Stimulated activated CD4-positive, alpha-beta T cell treated with anti-CD3 and anti-CD28 coated beads, Interleukin-12 subunit alpha, Interleukin-12 subunit beta, amount 100 ng/mL, for 48 hours (primary cell): ENCODE measurements at regions not wholly inside any gene's neighbourhood (a gene's known extent, or its start where the extent isn't known, plus 50 kb on each side); places are given as distances from the start of the nearest gene placed in this dataset.

Experiments
- DNase-seq, 3 donors: peaks; one replicate each; pipeline ENCODE4 v3.0.0-alpha.2; 2020; ENCODE audit warnings: low read depth in 2 of 3, low spot score in 1 of 3

DNA sequence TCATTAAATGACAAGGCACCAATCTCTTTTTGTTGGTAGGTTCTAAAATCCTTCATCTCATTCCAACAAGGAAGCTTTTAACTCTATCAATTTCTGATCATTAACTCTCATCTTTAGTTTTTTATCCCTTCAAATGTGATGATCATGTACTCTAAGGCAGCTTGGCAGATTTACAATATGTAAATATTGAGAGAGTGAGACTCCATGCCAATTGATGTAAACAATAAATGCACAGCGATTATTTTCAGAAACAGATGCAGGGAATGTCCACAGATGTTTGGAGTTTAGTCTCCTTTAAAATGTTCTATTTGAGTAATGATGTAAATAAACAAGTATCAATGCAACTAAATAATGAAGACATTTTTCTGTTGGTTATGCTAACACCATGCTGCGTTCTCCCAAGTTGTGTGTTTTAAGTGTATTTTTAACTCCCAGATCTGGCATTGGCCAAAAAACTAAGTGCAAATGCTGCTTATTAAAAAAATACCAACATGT lies 213.8 kb downstream of the AHR start:
- no peak for DNase-seq

GRCh38 chr7:17516771-17517170 lies 218.3 kb downstream of the AHR start:
- DNase-seq, result no peak

DNA sequence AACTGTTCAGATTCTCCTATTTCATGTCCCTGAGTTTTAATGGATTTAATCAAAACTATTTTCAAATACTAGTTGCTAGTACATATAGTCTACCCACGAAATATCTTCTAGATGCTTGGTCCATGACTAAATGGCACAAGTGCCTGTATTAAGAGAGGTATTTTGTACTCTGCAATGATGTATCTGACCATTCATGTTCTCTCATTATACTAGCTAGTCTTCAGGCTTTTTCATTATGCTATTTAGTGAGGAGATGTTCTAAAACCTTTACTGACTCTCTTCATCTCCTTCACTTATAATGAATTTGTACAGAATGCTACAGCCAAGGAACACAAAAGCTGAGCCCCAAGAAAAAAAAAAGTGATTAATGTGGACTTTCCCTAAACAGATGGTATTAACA lies 222.5 kb downstream of the AHR start:
- DNase-seq, result no peak

GRCh38 chr7:17521437-17521836 lies 223.0 kb downstream of the AHR start:
- DNase-seq, result no peak

DNA sequence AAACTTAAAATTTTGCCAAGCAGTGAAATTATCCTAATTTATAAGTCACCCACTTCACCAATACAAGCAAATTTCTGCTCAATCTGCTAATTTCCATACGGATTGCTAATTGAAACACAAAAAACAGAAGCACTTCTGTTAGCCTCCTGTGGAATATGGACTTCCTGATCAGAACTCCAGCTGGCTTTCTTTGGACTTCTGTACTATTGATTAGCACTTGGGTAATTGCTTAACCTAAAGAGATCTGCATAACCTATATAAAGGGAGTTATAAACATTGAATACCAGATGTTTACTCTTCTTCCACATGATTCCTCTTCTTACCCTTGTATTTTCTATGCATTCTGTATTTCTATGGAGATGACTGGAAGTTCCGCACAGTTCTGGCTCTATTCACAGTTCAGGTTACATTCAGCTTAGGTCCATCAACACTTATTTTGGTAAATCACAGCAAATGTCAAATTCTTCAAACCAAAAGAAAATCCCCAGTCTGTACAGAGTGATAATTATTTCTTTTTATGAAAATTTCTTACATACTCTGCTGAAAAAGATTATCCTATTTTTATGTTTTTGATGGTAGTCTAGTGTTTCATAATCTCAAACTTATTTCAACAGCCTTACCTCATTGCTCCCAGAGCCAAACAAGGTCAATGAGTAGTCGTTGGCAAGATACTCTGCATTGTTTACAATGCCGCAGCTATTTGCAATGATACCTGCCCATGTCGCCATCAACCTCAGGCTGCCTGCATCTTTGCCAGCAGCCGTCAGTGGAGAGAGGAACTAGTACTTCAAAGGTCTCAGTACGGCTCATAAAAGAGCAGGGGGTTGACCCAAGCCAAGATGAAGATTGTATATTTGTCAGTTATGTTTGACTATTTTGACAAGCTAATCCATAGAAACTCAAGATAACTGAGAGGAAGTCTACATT lies 225.6 kb downstream of the AHR start:
- DNase-seq, result no peak

- no peak for DNase-seq
These were observed 226.3 kb downstream of the AHR start for GRCh38 chr7:17524746-17525145.

DNA sequence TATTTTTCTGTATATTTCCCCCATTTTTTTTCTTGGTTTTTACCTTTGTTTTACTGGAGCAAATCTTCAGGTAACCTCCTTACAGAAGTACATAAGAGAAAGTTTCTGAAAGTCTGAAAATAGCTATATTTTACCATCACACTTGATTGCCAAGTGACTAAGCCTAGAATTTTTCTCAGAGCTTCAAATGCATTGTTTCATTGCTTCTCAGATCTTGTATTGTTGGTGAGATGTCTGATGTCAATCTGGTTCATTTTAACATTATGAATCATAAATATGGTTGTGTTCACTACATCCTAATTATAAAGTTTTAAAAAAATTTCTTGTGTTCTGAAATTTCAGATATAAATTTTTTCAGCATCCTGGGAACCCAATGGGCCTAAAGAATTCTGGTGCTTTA lies 228.2 kb downstream of the AHR start:
- DNase-seq, result no peak

DNA sequence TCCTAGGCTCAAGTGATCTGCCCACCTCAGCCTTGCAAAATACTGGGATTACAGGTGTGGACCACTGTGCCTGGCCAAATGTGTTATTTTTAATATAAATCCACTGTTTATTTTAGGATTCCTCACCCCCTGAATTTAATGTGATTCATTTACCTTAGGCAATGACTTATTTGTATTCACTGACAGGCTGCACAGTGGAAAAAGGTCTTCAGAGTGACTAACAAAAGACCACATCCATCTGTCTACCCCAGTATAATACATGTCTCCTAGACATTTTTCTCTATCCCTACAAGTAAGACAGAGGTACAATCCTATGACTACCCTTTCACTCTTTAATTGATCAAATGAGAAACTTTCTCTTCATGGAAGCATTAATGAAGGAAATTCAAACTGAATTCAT lies 230.2 kb downstream of the AHR start:
- no peak for DNase-seq

GRCh38 chr7:17530244-17530643 lies 231.8 kb downstream of the AHR start:
- no peak for DNase-seq

GRCh38 chr7:17530741-17531421 lies 232.4 kb downstream of the AHR start:
- DNase-seq, result no peak

DNA sequence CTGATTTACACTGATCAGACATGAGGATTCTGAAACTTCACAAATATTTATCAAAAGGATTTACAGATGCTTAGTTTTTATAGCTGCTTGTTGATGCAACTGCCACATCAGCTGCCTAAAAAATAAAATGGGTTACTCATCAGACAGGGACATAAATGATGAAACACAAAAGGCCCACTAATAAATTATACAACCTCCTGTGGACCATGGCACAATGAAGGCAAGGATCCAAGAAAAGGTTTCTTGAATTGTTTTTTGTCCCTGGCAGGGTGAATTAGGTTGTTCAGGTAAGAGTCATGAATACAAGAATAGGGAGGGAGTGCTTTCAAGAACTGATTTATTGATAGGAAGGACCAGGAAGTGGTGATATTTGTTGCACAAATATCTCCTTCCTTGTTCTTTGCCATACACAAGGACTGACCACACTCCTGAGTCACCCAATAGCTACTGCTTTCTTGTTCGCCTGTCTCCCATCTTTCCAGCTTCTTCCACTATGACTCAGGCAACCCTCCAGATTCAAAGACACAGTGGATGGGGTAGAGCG lies 234.5 kb downstream of the AHR start:
- DNase-seq, result no peak

DNA sequence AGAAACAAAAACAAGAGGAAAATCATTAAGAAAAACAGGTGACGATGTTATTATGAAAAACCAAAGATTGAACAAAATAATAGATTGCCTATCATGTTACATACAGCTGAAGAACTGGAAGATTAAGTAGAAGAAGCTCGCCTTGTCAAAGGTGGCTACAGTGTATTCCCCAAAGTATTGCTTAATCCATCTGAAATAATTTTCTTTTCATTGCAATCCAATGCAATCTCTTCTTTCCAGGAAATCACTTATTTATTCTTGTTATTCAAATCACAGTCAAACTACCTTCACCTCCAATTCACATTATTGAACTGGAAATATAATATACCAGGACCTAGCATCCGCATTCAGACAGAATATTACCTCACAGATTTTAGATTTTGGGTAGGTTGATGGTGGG lies 235.9 kb downstream of the AHR start:
- DNase-seq, result no peak

- no peak for DNase-seq
These were observed 237.3 kb downstream of the AHR start for GRCh38 chr7:17535776-17536175.

DNA sequence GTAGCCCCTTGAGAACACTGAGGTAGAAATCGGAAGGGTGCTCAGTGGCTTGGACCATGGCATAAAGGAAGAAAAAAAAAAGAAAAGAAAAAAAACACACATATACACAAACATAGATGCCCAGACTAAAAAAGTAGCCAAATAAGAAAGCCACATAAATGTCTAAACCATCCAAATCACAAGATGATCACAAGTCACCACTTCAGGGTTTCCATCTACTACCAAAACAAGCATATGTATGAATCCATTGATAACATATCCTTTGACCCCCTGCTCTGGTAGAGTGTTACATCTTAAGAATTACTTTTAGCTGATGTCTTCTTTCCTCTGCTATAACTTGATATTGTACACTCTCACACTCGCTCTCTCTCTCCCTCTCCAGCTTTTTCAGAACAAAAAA lies 245.9 kb downstream of the AHR start:
- no peak for DNase-seq

DNA sequence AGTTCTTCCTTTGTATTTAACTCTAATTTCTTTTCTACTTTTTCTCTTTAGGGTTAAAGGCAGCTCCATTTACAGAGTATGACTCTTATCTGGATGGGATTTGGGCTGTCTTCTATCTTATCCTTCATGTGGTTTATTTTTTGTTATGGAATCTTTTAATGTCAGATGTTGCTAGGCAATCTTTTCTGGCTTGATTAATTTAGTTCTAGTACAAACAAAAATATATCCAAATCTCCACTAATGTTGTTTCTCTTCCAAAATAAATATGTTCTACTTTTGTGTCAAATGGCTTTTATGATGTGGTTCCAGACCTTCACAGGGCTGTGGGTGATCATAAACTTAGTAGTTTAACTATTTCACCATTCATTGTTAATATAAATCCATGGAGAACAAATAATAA lies 246.9 kb downstream of the AHR start:
- DNase-seq, result no peak

DNA sequence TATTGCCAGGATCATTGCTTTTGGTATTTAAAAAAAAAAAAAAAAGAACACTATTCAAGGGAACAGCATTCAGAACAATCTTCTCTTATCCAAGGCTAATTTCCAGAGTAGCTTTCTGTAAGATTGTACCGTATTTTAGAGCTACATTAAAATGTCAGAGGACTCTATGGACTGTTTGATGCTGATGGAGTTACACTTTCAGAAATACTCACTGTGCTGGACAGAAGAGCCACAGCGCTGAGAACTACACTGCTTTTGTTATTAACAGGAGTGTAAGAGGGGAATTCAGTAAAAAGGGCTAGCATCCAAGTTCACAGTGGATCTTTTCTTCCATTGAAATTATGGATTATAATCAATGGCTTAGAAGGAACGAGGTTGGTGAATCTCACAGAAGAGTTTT lies 247.7 kb downstream of the AHR start:
- no peak for DNase-seq

GRCh38 chr7:17546592-17546991 lies 248.1 kb downstream of the AHR start:
- no peak for DNase-seq

GRCh38 chr7:17548014-17548653 lies 249.7 kb downstream of the AHR start:
- no peak for DNase-seq

GRCh38 chr7:17549406-17549805 lies 251.0 kb downstream of the AHR start:
- no peak for DNase-seq

DNA sequence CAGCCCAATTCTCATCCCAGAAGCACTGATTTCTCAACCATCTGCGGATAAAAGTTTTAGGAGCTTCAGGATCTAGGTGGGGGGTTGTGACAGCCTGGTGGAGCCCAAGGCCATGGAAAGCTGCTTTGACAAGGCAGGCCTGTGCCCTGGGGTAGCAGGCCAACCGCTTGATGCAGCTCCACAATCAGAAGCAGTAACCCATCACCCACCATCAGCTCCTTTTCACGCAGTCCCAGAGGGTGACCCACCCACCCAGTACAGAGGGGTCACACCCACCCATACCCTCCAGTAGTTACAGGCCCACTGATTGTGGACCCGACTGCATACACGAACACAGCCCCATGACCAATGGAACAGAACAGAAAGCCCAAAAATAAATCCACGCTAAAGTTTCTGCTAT lies 253.9 kb downstream of the AHR start:
- DNase-seq, result no peak

- DNase-seq, result no peak
These were observed 254.5 kb downstream of the AHR start for GRCh38 chr7:17552952-17553351.
